ENCODE measurements at regions not wholly inside any gene's neighbourhood (a gene's known extent, or its start where the extent isn't known, plus 50 kb on each side); places are given as distances from the start of the nearest gene placed in this dataset.

GRCh38 chr12:93093243-93093642 is 164.1 kb upstream of the EEA1 start:
- TF ChIP-seq, protein P1, sequence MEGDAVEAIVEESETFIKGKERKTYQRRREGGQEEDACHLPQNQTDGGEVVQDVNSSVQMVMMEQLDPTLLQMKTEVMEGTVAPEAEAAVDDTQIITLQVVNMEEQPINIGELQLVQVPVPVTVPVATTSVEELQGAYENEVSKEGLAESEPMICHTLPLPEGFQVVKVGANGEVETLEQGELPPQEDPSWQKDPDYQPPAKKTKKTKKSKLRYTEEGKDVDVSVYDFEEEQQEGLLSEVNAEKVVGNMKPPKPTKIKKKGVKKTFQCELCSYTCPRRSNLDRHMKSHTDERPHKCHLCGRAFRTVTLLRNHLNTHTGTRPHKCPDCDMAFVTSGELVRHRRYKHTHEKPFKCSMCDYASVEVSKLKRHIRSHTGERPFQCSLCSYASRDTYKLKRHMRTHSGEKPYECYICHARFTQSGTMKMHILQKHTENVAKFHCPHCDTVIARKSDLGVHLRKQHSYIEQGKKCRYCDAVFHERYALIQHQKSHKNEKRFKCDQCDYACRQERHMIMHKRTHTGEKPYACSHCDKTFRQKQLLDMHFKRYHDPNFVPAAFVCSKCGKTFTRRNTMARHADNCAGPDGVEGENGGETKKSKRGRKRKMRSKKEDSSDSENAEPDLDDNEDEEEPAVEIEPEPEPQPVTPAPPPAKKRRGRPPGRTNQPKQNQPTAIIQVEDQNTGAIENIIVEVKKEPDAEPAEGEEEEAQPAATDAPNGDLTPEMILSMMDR (IDR thresholded peaks at IDR 0.05): no peak
- TF ChIP-seq POLR2A (IDR thresholded peaks at IDR 0.05) (no peak), EP300 (IDR thresholded peaks at IDR 0.05) (no peak)

Data from tibial nerve (tissue), 4 donors.